GM12878 (cell line): ENCODE measurements at regions not wholly inside any gene's neighbourhood (a gene's known extent, or its start where the extent isn't known, plus 50 kb on each side); places are given as distances from the start of the nearest gene placed in this dataset.

ENCODE experiments used
- ATAC-seq: fragments of 200-7000 bp; cut with Tn5 transposase; 3 replicates; pipeline ENCODE4 v1.9.1; 2020; ENCODE audit warnings: mild to moderate bottlenecking, moderate library complexity
- BruUV-seq: library from RNA; stranded (reverse); fragments of 400-500 nt; replicated peaks from 2 replicates; lab custom pipeline; 2021; lab: Mats Ljungman, UMichigan
- CTCF ChIA-PET: fragments of 300-600 bp; sonication (Branson Sonifier 250); formaldehyde crosslinking; extraction: SDS; loops from one replicate; lab custom pipeline; 2021; ENCODE audit warnings: inconsistent platforms; lab: Yijun Ruan, JAX
- POLR2A ChIA-PET: fragments of 350-600 bp; formaldehyde crosslinking; extraction: SDS; loops from one replicate; lab custom pipeline; 2021; ENCODE audit warnings: inconsistent platforms; lab: Charles Lee
- RAD21 ChIA-PET: fragments of 300-600 bp; sonication (Branson Sonifier 250); formaldehyde crosslinking; loops from one replicate; lab custom pipeline; 2023; ENCODE audit warnings: antibody characterized with exemption; ENCODE audit not compliant: unreplicated experiment; lab: Charles Lee
- SMC1A ChIA-PET: fragments of 300-600 bp; sonication (Branson Sonifier 250); formaldehyde crosslinking; loops from one replicate; lab custom pipeline; 2023; ENCODE audit not compliant: unreplicated experiment, uncharacterized antibody; lab: Charles Lee
- DNase-seq: peaks from one replicate; pipeline ENCODE4 v3.0.0-alpha.2; 2011; ENCODE audit warnings: low read depth, low spot score
- FAIRE-seq: peaks from 3 replicates; lab custom pipeline; 2011; peaks lifted over from hg19 to GRCh38; lab: Jason Lieb, UNC
- H2AFZ ChIP-seq: 2 replicates; pipeline ENCODE4 v1.6.0; 2011; ENCODE audit warnings: low read depth, low read length, control low read depth; ENCODE audit not compliant: control insufficient read depth
- H3K27ac ChIP-seq: 2 replicates; pipeline ENCODE4 v1.5.1; 2011; ENCODE audit warnings: control low read depth; ENCODE audit not compliant: control insufficient read depth, insufficient read depth
- H3K27me3 ChIP-seq, 2 experiments: replicated peaks in 1 of 2; 2 replicates each; pipeline versions ENCODE4 v1.6.0 to v1.6.1; 2011; ENCODE audit warnings: low read length in 1 of 2; ENCODE audit not compliant: control insufficient read depth in 2 of 2, insufficient read depth in 2 of 2
- H3K36me3 ChIP-seq, 2 experiments: 2 replicates each; pipeline ENCODE4 v1.5.1; 2011; ENCODE audit warnings: low read length in 1 of 2; ENCODE audit not compliant: control insufficient read depth in 2 of 2, insufficient read depth in 2 of 2
- H3K4me1 ChIP-seq: 2 replicates; pipeline ENCODE4 v1.6.1; 2011; ENCODE audit warnings: mild to moderate bottlenecking, low read length, moderate library complexity, mixed read lengths; ENCODE audit not compliant: control insufficient read depth, insufficient read depth
- H3K4me2 ChIP-seq: 2 replicates; pipeline ENCODE4 v1.6.0; 2011; ENCODE audit warnings: control low read depth; ENCODE audit not compliant: control insufficient read depth, insufficient read depth
- H3K4me3 ChIP-seq: fragments of 200-600 bp; sonication (generic); 2 replicates; pipeline ENCODE4 v1.5.1; 2016
- H3K79me2 ChIP-seq: 2 replicates; pipeline ENCODE4 v1.6.0; 2011; ENCODE audit warnings: low read length; ENCODE audit not compliant: control insufficient read depth, insufficient read depth
- H3K9ac ChIP-seq: 2 replicates; pipeline ENCODE4 v1.8.0; 2011; ENCODE audit warnings: low read length, control low read depth, mixed read lengths; ENCODE audit not compliant: control insufficient read depth, insufficient read depth
- H3K9me3 ChIP-seq: replicated peaks from 3 replicates; pipeline ENCODE4 v1.5.1; 2011; ENCODE audit warnings: mild to moderate bottlenecking, low read length; ENCODE audit not compliant: control insufficient read depth, insufficient read depth
- H4K20me1 ChIP-seq: 2 replicates; pipeline ENCODE4 v1.6.0; 2011; ENCODE audit not compliant: control insufficient read depth, insufficient read depth
- ATF2 ChIP-seq: IDR thresholded peaks from 2 replicates; pipeline ENCODE4 v1.6.1; 2012; ENCODE audit warnings: low read length, inconsistent platforms
- EED ChIP-seq: sonication (generic); IDR thresholded peaks from 2 replicates; pipeline ENCODE4 v1.6.1; 2016; ENCODE audit warnings: antibody characterized with exemption, low read depth
- GATAD2B ChIP-seq: fragments of 450-650 bp; conservative IDR thresholded peaks from 2 replicates; pipeline ENCODE4 v1.6.1; 2017; ENCODE audit warnings: low read depth, mild to moderate bottlenecking, moderate library complexity
- HCFC1 ChIP-seq: fragments of 150-350 bp; IDR thresholded peaks from 2 replicates; pipeline ENCODE4 v1.6.1; 2014; ENCODE audit warnings: low read length
- IRF4 ChIP-seq: IDR thresholded peaks from 2 replicates; pipeline ENCODE4 v1.6.1; 2011; ENCODE audit warnings: low read depth, low read length
- NFIC ChIP-seq: IDR thresholded peaks from 2 replicates; pipeline ENCODE4 v1.6.1; 2012; ENCODE audit warnings: low read depth, mild to moderate bottlenecking, inconsistent platforms, low read length, moderate library complexity
- NFYB ChIP-seq: IDR thresholded peaks from 2 replicates; pipeline ENCODE4 v1.6.1; 2011; ENCODE audit warnings: low read depth, mild to moderate bottlenecking, low read length, improper control_type of control experiment, moderate library complexity; ENCODE audit not compliant: insufficient read depth
- RB1 ChIP-seq: fragments of 450-650 bp; formaldehyde crosslinking; IDR thresholded peaks from 2 replicates; pipeline ENCODE4 v1.6.1; 2017; ENCODE audit warnings: mild to moderate bottlenecking, borderline replicate concordance
- RUNX3 ChIP-seq: IDR thresholded peaks from 2 replicates; pipeline ENCODE4 v1.6.1; 2012; ENCODE audit warnings: low read length, inconsistent platforms
- SMAD1 ChIP-seq: fragments of 450-650 bp; IDR thresholded peaks from 2 replicates; pipeline ENCODE4 v1.6.1; 2018; ENCODE audit warnings: mild to moderate bottlenecking, low read depth; ENCODE audit not compliant: partially characterized antibody
- SMAD5 ChIP-seq: IDR thresholded peaks from 2 replicates; pipeline ENCODE4 v1.6.1; 2016; ENCODE audit warnings: antibody characterized with exemption, low read depth
- SP1 ChIP-seq: IDR thresholded peaks from one replicate; pipeline ENCODE4 v1.6.1; 2011; ENCODE audit warnings: low read depth, low read length
- SREBF2 ChIP-seq: IDR thresholded peaks from 2 replicates; pipeline ENCODE4 v1.6.1; 2012; ENCODE audit warnings: mild to moderate bottlenecking, low read length
- TAF1 ChIP-seq: IDR thresholded peaks from 2 replicates; pipeline ENCODE4 v1.6.1; 2011; ENCODE audit warnings: mild to moderate bottlenecking, low read depth, low read length, borderline replicate concordance
- USF1 ChIP-seq: IDR thresholded peaks from 2 replicates; pipeline ENCODE4 v1.6.1; 2011; ENCODE audit warnings: borderline replicate concordance, low read depth, mild to moderate bottlenecking, moderate library complexity, mixed read lengths, low read length; ENCODE audit not compliant: insufficient read depth; ENCODE audit errors: extremely low read length
- YY1 ChIP-seq: IDR thresholded peaks from 2 replicates; pipeline ENCODE4 v1.6.1; 2011; ENCODE audit warnings: low read depth, mild to moderate bottlenecking, low read length
- ZBTB40 ChIP-seq: fragments of 450-650 bp; IDR thresholded peaks from 2 replicates; pipeline ENCODE4 v1.6.1; 2016; ENCODE audit warnings: mild to moderate bottlenecking, moderate library complexity, borderline replicate concordance
- WGBS: methylation state at CpG from one replicate; pipeline ENCODE4 v1.1.6; 2016; ENCODE audit warnings: low lambda C conversion rate; ENCODE audit not compliant: insufficient replicate concordance, insufficient coverage; ENCODE audit errors: missing lambda C conversion rate; 5-methylcytosine and 5-hydroxymethylcytosine counted together
- in situ Hi-C: fragments of 300-500 bp; cut with MboI; formaldehyde crosslinking; loops from 9 replicates; pipeline ENCODE4 v1.14.3; 2018; ENCODE audit warnings: mixed read lengths
- intact Hi-C: fragments of 100-400 bp; cut with micrococcal nuclease; formaldehyde crosslinking; loops from one replicate; pipeline ENCODE4 v1.14.2; 2022; ENCODE audit not compliant: unreplicated experiment

GRCh38 chr9:32863291-32863690, 80.0 kb downstream of the TMEM215 start:
- H3K27me3 ChIP-seq: no peaks in the 10 kb centered on the region
- intact Hi-C loops: no loop called here
- no peaks in the 10 kb centered on the region for H3K36me3 ChIP-seq
- CTCF ChIA-PET: interaction anchor here (1.1 kb wide), 1 partner anchor 23 kb away, joined by 3 read pairs; no protein-coding TSS in a partner anchor
- no TSS peak for BruUV-seq
- no peak for FAIRE-seq
- no peak overlapping the region for H3K4me2 ChIP-seq
- ATAC-seq: no peak
- no peak for DNase-seq
- H3K79me2 ChIP-seq: no peaks in the 10 kb centered on the region
- H4K20me1 ChIP-seq: no peaks in the 10 kb centered on the region
- no peak overlapping the region for H2AFZ ChIP-seq
- in situ Hi-C loops: no loop called here
- RAD21 ChIA-PET: no interaction called here
- no peaks in the 10 kb centered on the region for H3K9me3 ChIP-seq
- H3K4me3 ChIP-seq: no peak overlapping the region
- 27% methylated on average over 5 of the region's 5 CpGs for WGBS
- H3K9ac ChIP-seq: no peak overlapping the region
- H3K27ac ChIP-seq: no peak overlapping the region
- SMC1A ChIA-PET: interaction anchor here (1.3 kb wide), 1 partner anchor 10 kb away, joined by 3 read pairs; no protein-coding TSS in a partner anchor
- POLR2A ChIA-PET: no interaction called here
- no peaks in the 10 kb centered on the region for H3K4me1 ChIP-seq
- TF ChIP-seq ZBTB40: no peak
- no peak for TF ChIP-seq TAF1
- no peak for TF ChIP-seq IRF4
- TF ChIP-seq SMAD5: no peak
- no peak for TF ChIP-seq RB1
- TF ChIP-seq EED: no peak
- no peak for TF ChIP-seq SREBF2
- TF ChIP-seq SP1: no peak
- TF ChIP-seq SMAD1: no peak
- TF ChIP-seq ATF2: no peak
- TF ChIP-seq GATAD2B: no peak
- no peak for TF ChIP-seq RUNX3
- no peak for TF ChIP-seq NFIC
- TF ChIP-seq YY1: no peak
- TF ChIP-seq HCFC1: no peak
- TF ChIP-seq USF1: no peak
- TF ChIP-seq NFYB: no peak
- TF ChIP-seq, all 136 proteins: peak for 0
